ENCODE measurements at regions not wholly inside any gene's neighbourhood (a gene's known extent, or its start where the extent isn't known, plus 50 kb on each side); places are given as distances from the start of the nearest gene placed in this dataset.

- H3K27ac ChIP-seq = no peak overlapping the region
- DNase-seq = no peak
- H3K4me1 ChIP-seq = no peaks in the 10 kb centered on the region
- TF ChIP-seq CTCF (IDR thresholded peaks at IDR 0.05) = no peak
- no peak overlapping the region for H3K4me3 ChIP-seq
- no peaks in the 10 kb centered on the region for H3K9me3 ChIP-seq
- H3K27me3 ChIP-seq = no peaks in the 10 kb centered on the region
- intact Hi-C loops (cut with DNase I; ENCODE audit: low total_unique reads) = no loop called here
- H3K36me3 ChIP-seq = no peaks in the 10 kb centered on the region
Measured at GRCh38 chr9:85130260-85130659, 460.7 kb downstream of the NTRK2 start.

- DNase-seq = no peak
- Histone ChIP-seq H3K36me3 (no peaks in the 10 kb centered on the region), H3K4me1 (no peaks in the 10 kb centered on the region), H3K27me3 (no peaks in the 10 kb centered on the region), H3K27ac (no peak overlapping the region), H3K4me3 (no peak overlapping the region), H3K9me3 (no peaks in the 10 kb centered on the region)
- no peak for TF ChIP-seq CTCF (IDR thresholded peaks at IDR 0.05)
- intact Hi-C loops (cut with DNase I; ENCODE audit: low total_unique reads) = no loop called here
Measured at GRCh38 chr9:85129514-85129913, 460.0 kb downstream of the NTRK2 start.

GRCh38 chr9:85118990-85119755 is 449.6 kb downstream of the NTRK2 start:
- Histone ChIP-seq H3K4me3 (no peak overlapping the region), H3K27me3 (no peaks in the 10 kb centered on the region), H3K9me3 (peaks cover 0 to 8% (median 3%) of the 10 kb centered on the region in 3 donors), H3K36me3 (no peaks in the 10 kb centered on the region), H3K27ac (no peak overlapping the region), H3K4me1 (peaks cover 0 to 4% (median 0%) of the 10 kb centered on the region in 4 donors)
- no peak for DNase-seq
- intact Hi-C loops (cut with DNase I; ENCODE audit: low total_unique reads) = no loop called here
- no peak for TF ChIP-seq CTCF (IDR thresholded peaks at IDR 0.05)

- no peaks in the 10 kb centered on the region for H3K36me3 ChIP-seq
- peaks cover 0 to 4% (median 0%) of the 10 kb centered on the region in 4 donors for H3K4me1 ChIP-seq
- no peak overlapping the region for H3K27ac ChIP-seq
- no peak overlapping the region for H3K4me3 ChIP-seq
- H3K9me3 ChIP-seq = peaks cover 0 to 4% (median 3%) of the 10 kb centered on the region in 3 donors
- DNase-seq = no peak
- intact Hi-C loops (cut with DNase I; ENCODE audit: low total_unique reads) = no loop called here
- no peaks in the 10 kb centered on the region for H3K27me3 ChIP-seq
- no peak for TF ChIP-seq CTCF (IDR thresholded peaks at IDR 0.05)
Measured at GRCh38 chr9:85117831-85118230, 448.3 kb downstream of the NTRK2 start.

DNA sequence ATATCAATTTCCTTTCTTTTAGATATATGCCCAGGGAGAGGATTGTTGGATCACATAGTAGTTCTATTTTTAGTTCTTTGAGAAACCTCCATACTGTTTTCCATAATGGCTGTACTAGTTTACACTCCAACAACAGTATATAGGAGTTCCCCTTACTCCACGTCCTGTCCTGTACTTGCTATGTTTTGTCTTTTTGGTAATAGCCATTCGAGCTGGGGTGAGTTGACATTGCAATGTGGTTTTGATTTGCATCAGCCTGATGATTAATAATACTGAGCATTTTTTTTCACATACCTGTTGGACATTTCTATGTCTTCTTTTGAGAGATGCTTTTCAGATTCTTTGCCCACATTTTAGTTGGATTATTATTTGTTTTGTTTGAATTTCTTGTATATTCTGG is 445.9 kb downstream of the NTRK2 start:
- H3K9me3 ChIP-seq = no peaks in the 10 kb centered on the region
- no peaks in the 10 kb centered on the region for H3K27me3 ChIP-seq
- no peaks in the 10 kb centered on the region for H3K36me3 ChIP-seq
- no peak for TF ChIP-seq CTCF (IDR thresholded peaks at IDR 0.05)
- no peak overlapping the region for H3K4me3 ChIP-seq
- H3K4me1 ChIP-seq = peaks cover 0 to 4% (median 0%) of the 10 kb centered on the region in 4 donors
- no peak for DNase-seq
- no peak overlapping the region for H3K27ac ChIP-seq
- intact Hi-C loops (cut with DNase I; ENCODE audit: low total_unique reads) = no loop called here
